Hepatocyte (in vitro differentiated cells): ENCODE measurements at regions not wholly inside any gene's neighbourhood (a gene's known extent, or its start where the extent isn't known, plus 50 kb on each side); places are given as distances from the start of the nearest gene placed in this dataset.

Experiments used
- DNase-seq: peaks from one replicate; pipeline ENCODE4 v3.0.0-alpha.2; 2016; ENCODE audit warnings: low spot score
- H2AFZ ChIP-seq: fragments of 200-600 bp; sonication (generic); 2 replicates; pipeline ENCODE4 v1.6.0; 2016; ENCODE audit warnings: antibody characterized with exemption, mild to moderate bottlenecking
- H3K27ac ChIP-seq: fragments of 200-600 bp; sonication (generic); 2 replicates; pipeline ENCODE4 v1.5.1; 2016; ENCODE audit warnings: mild to moderate bottlenecking
- H3K27me3 ChIP-seq: fragments of 200-600 bp; sonication (generic); 2 replicates; pipeline ENCODE4 v1.6.1; 2016
- H3K36me3 ChIP-seq: fragments of 200-600 bp; sonication (generic); replicated peaks from 2 replicates; pipeline ENCODE4 v1.5.1; 2016; ENCODE audit warnings: low read depth; ENCODE audit not compliant: insufficient read depth
- H3K4me1 ChIP-seq: fragments of 200-600 bp; sonication (generic); 2 replicates; pipeline ENCODE4 v1.5.1; 2016; ENCODE audit warnings: mild to moderate bottlenecking, moderate library complexity; ENCODE audit not compliant: insufficient read depth
- H3K4me2 ChIP-seq: fragments of 200-600 bp; sonication (generic); 2 replicates; pipeline ENCODE4 v1.6.0; 2016
- H3K4me3 ChIP-seq: fragments of 200-600 bp; sonication (generic); 2 replicates; pipeline ENCODE4 v1.5.1; 2016; ENCODE audit warnings: mild to moderate bottlenecking
- H3K79me2 ChIP-seq: fragments of 200-600 bp; sonication (generic); 2 replicates; pipeline ENCODE4 v1.6.0; 2017; ENCODE audit warnings: mild to moderate bottlenecking
- H3K9me2 ChIP-seq: fragments of 200-600 bp; sonication (generic); replicated peaks from 2 replicates; pipeline ENCODE4 v1.6.0; 2017; ENCODE audit warnings: mild to moderate bottlenecking; ENCODE audit not compliant: insufficient read depth
- H3K9me3 ChIP-seq: fragments of 200-600 bp; sonication (generic); 2 replicates; pipeline ENCODE4 v1.5.1; 2016; ENCODE audit warnings: low read depth, mild to moderate bottlenecking
- H4K20me1 ChIP-seq: fragments of 200-600 bp; sonication (generic); 2 replicates; pipeline ENCODE4 v1.6.0; 2016; ENCODE audit warnings: mild to moderate bottlenecking; ENCODE audit not compliant: insufficient read depth, poor library complexity, severe bottlenecking
- CTCF ChIP-seq: fragments of 200-600 bp; sonication (generic); IDR thresholded peaks from 2 replicates; pipeline ENCODE4 v1.5.1; 2016; ENCODE audit warnings: antibody characterized with exemption, mild to moderate bottlenecking; ENCODE audit not compliant: poor library complexity
- EZH2 ChIP-seq: fragments of 200-600 bp; sonication (generic); IDR thresholded peaks from 2 replicates; pipeline ENCODE4 v1.6.1; 2016; ENCODE audit warnings: antibody characterized with exemption, mild to moderate bottlenecking, borderline replicate concordance
- EZH2phosphoT487 ChIP-seq: fragments of 200-600 bp; sonication (generic); IDR thresholded peaks from one replicate; pipeline ENCODE4 v1.6.1; 2018; ENCODE audit warnings: antibody characterized with exemption, mild to moderate bottlenecking, low read depth, moderate library complexity; ENCODE audit not compliant: unreplicated experiment, severe bottlenecking
- WGBS: methylation state at CpG from one replicate; pipeline ENCODE4 v1.1.6; 2016; ENCODE audit warnings: low lambda C conversion rate; ENCODE audit errors: missing lambda C conversion rate; 5-methylcytosine and 5-hydroxymethylcytosine counted together

- Histone ChIP-seq H3K9me2 (no peaks in the 10 kb centered on the region), H4K20me1 (no peaks in the 10 kb centered on the region), H3K36me3 (no peaks in the 10 kb centered on the region), H3K79me2 (no peaks in the 10 kb centered on the region), H3K4me1 (no peaks in the 10 kb centered on the region), H3K27me3 (no peaks in the 10 kb centered on the region), H3K27ac (no peak overlapping the region), H3K4me2 (no peak overlapping the region), H3K9me3 (no peaks in the 10 kb centered on the region), H3K4me3 (no peak overlapping the region), H2AFZ (no peak overlapping the region)
- DNase-seq, result no peak
- TF ChIP-seq EZH2 (no peak), EZH2phosphoT487 (no peak), CTCF (no peak)
- WGBS, result 88% methylated on average over 3 of the region's 3 CpGs
Measured at GRCh38 chr13:109859898-109860297, 73.5 kb upstream of the IRS2 start.

- no peak overlapping the region for H3K4me3 ChIP-seq
Measured at GRCh38 chr13:109859216-109859835, 72.9 kb upstream of the IRS2 start.

GRCh38 chr13:109858319-109858718, 71.9 kb upstream of the IRS2 start:
- Histone ChIP-seq H3K9me3 (no peaks in the 10 kb centered on the region), H3K4me1 (no peaks in the 10 kb centered on the region), H3K9me2 (no peaks in the 10 kb centered on the region), H3K27me3 (no peaks in the 10 kb centered on the region), H3K36me3 (no peaks in the 10 kb centered on the region), H3K27ac (no peak overlapping the region), H3K79me2 (no peaks in the 10 kb centered on the region), H2AFZ (no peak overlapping the region), H3K4me2 (no peak overlapping the region), H4K20me1 (no peaks in the 10 kb centered on the region), H3K4me3 (no peak overlapping the region)
- TF ChIP-seq CTCF, result no peak
- no peak for TF ChIP-seq EZH2phosphoT487
- TF ChIP-seq EZH2, result no peak
- 89% methylated on average over 7 of the region's 7 CpGs for WGBS
- no peak for DNase-seq

More at GRCh38 chr13:109859216-109859835, 72.9 kb upstream of the IRS2 start:
- no peaks in the 10 kb centered on the region for H4K20me1 ChIP-seq
- no peaks in the 10 kb centered on the region for H3K79me2 ChIP-seq
- no peaks in the 10 kb centered on the region for H3K9me2 ChIP-seq
- no peaks in the 10 kb centered on the region for H3K4me1 ChIP-seq
- DNase-seq, result no peak
- no peak overlapping the region for H2AFZ ChIP-seq
- no peak overlapping the region for H3K4me2 ChIP-seq
- no peaks in the 10 kb centered on the region for H3K27me3 ChIP-seq
- H3K36me3 ChIP-seq, result no peaks in the 10 kb centered on the region
- TF ChIP-seq EZH2phosphoT487, result no peak
- no peak for TF ChIP-seq CTCF
- no peak for TF ChIP-seq EZH2
- H3K9me3 ChIP-seq, result no peaks in the 10 kb centered on the region
- 89% methylated on average over 8 of the region's 8 CpGs for WGBS
- no peak overlapping the region for H3K27ac ChIP-seq
